ENCODE measurements at regions not wholly inside any gene's neighbourhood (a gene's known extent, or its start where the extent isn't known, plus 50 kb on each side); places are given as distances from the start of the nearest gene placed in this dataset.

- no peak for TF ChIP-seq EZH2 (IDR thresholded peaks at IDR 0.05; ENCODE audit: low read depth)
- TF ChIP-seq CTCF (conservative IDR thresholded peaks at IDR 0.05): no peak
These were observed 119.2 kb downstream of the ADCYAP1R1 start for GRCh38 chr7:31171216-31171785.
